ENCODE measurements at regions not wholly inside any gene's neighbourhood (a gene's known extent, or its start where the extent isn't known, plus 50 kb on each side); places are given as distances from the start of the nearest gene placed in this dataset.

- DNase-seq: no peak
Measured at GRCh38 chr2:176745543-176746200, 466.9 kb upstream of the HNRNPA3 start.

- no peak for DNase-seq
Measured at GRCh38 chr2:176746411-176746810, 466.2 kb upstream of the HNRNPA3 start.

- DNase-seq: no peak
Measured at GRCh38 chr2:176747506-176747905, 465.1 kb upstream of the HNRNPA3 start.

DNA sequence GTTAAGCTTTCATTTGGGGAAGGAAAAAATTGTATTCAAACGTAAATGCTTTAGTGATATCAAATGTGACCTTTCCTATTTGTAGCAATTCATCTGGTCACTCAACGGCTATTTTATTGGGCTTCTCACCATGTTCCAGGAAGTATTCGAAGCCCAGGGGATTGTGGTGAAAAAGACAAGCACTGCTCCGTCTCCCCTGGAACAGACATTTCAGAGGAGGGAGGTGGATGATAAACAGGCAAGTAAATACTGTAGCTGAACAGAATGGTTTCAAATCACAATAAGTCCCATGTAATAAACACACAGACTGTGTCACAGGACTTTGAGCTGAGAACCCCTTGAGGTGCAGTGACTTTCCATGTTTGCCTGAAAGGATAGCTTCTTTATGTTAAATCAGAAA is 464.7 kb upstream of the HNRNPA3 start:
- DNase-seq: no peak

DNA sequence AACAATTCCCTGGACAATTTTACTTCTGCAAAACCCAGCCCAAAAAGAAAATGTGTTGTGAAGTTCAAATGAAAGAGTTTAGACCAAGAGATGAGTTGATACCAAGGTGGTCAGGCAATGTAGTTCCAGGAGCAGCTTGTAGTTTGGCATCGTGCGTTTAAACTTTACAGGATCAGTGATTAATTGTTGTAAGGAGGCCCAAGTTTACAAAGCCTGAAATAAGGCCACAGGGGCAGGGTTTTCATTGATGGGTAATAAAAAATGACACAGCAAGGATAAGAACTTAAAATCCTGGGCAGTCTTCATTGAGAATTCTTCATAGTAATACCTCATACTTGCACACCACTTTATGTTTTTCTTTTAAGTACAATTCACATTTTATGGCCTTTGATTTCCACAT is 463.9 kb upstream of the HNRNPA3 start:
- DNase-seq: no peak

DNA sequence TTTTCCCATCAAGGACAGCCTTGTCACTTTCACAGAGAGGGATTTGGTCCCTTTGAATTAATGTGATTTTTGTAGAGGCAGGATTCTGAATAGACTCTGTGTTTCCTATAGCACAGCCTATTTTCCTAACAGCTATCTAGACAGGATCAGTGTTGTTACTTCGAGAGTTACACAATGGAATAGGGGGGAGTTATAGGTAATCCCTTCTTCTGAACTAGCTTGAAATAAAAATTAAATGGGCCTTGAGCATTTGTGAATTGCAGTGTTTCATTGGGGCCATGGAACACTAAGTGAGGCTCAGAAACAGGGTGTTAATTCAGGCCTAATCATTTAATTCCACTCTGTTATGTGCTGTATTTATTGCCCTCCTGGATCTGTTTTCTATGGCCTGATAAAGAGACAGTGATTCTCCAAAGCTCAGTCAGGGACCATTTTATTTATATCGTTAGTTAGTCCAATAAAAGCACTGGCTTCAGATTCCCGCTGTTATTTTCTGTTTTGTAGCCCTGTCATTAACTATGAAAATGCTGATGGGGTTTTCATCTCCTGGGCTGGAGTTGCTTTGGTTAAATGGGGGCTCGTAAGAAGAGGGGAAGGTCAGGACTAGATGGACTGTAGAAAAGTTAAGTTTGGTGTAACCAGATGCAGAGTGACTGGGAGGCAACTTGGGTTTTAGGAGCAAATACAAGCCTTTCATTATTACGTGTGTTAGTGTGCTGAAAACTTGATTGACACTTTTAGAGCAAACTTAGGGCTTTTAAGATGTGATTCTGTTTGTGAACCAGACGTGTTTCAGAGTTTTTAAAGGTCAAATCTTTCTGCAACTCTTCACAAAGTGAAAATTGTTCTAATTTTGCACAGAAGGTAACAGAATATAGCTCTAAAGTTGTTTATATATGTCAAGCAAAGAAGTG is 461.0 kb upstream of the HNRNPA3 start:
- DNase-seq: no peak

DNA sequence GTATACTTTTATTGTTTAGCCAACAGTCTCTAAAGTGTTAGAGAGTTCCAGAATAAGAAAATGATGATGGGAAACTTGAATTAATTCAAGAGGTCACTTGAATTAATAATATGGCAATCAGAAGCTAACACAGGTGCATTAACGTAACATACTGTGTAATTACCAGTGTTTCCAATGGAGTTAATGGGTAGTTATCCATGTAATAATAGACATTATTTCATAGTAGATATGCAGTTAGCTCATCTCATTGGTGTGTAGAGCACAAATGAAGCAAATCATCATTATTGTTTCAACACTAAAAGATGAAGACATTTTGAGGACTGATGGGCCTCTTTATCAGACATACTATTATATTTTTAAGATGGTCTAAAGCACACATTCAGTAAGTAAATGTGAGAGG is 460.3 kb upstream of the HNRNPA3 start:
- no peak for DNase-seq

DNA sequence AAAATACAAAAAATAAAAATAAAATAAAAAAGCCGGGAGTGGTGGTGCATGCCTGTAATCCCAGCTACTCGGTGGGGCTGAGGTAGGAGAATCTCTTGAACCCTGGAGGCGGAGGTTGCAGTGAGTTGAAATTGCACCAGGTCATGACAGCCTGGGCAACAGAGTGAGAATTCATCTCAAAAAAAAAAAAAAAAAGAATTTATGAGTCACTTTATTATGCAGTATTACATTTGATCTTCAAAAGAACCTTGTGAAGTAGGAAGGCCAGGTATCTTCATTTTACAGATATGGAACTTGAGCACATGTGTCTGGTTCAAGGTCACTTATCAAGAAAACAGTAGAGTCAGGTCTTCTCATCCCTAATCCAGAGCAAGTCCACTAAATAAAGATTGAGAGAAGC is 459.4 kb upstream of the HNRNPA3 start:
- no peak for DNase-seq

GRCh38 chr2:176753752-176754474 is 458.7 kb upstream of the HNRNPA3 start:
- DNase-seq: no peak

GRCh38 chr2:176755537-176756135 is 457.0 kb upstream of the HNRNPA3 start:
- DNase-seq: no peak

GRCh38 chr2:176758426-176758825 is 454.2 kb upstream of the HNRNPA3 start:
- DNase-seq: no peak

DNA sequence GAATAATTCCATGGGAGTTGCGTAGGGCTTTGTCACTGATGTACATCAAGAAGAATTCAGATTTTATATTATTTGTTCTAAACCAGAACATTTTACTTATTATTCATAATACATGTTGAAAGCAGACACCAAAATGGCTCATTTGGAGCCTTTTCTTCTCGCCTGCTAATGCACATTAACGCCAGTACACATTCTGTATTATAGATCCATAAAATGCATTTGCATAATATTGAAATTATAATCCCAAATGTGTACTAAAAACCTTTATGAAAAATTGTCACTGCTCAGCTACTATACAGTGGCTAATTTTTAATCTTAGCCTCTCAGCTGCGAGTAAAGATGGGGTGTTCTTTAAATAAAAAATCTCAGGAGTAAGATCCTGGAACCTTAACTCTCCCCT is 452.2 kb upstream of the HNRNPA3 start:
- no peak for DNase-seq

GRCh38 chr2:176763130-176763529 is 449.5 kb upstream of the HNRNPA3 start:
- no peak for DNase-seq

- no peak for DNase-seq
Measured at GRCh38 chr2:176763851-176764404, 448.7 kb upstream of the HNRNPA3 start.

DNA sequence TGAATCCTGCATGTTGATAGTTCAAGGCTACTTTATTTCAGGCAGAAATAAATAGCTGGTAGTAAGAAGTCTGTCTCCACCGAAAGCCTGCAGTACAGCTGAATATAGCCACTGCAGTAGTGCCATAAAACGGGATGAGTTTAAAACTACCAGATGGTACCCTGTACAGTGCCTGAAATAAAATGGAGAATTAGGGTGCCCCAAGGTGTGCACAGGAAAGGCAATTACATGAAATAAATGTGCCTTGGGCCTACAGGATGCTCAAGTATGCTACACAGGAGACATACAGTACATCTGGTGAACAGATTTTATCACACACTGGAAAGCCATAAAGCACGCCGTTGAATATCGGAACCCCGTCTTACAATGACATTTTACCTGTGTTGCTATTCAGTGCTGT is 447.7 kb upstream of the HNRNPA3 start:
- no peak for DNase-seq

DNA sequence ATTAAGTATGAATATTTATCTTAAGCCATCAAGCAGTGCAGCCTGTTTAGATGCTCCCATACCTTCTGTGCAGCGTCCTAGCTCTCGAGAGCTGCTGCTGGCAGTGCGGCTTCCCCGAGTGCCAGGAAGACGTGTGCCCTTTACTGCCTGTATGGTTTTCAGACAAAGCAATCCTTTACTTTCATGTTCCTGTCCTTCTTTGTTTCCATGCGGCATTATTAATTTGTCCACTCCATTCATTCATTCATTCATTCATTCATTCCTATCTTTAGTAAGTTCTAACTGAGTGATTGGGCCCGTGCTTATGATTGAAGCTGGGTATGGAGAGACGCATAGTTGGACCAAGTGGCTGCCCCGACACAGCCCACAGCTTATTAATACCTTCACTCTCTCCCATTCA is 446.6 kb upstream of the HNRNPA3 start:
- no peak for DNase-seq

DNA sequence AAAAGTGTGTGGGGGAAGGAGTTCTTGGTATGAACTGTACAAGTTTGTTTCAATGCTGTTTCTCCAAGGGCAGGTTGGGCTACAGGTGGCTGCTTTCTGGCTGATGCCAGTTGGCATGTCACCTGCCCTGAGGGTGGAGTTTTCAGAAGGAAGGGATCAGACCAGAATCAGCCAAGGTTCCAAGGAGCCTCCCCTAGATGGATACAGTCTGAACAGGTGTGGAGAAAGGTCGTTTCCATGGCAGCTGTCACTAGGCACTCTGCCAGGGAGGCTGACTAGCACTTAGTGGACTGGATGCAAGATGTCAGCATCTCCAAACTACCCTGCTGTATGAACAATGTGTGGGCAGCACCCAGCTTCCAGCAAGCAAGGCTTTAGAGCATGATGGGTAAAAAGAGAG is 444.4 kb upstream of the HNRNPA3 start:
- DNase-seq: no peak

DNA sequence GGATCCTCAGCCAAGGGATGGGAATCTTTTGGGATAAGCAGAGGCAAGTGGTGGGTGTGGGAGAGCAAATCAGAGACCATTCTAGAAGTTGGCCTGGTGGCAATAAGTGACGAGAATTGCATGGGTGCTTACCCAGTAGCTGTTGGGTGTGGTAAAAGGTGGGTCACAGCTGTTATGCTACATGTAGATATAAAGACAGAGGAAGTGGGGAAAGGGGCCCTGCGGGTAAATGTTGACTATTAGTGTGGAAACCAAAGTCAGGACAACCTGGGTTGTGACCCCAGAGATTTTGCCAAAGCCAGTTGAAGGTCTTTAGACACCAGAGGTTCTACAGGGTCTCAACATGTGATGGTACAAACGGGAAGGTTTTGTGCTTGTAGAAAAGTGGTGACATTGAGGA is 443.6 kb upstream of the HNRNPA3 start:
- DNase-seq: no peak

- no peak for DNase-seq
Measured at GRCh38 chr2:176769499-176770370, 442.9 kb upstream of the HNRNPA3 start.

- DNase-seq: no peak
Measured at GRCh38 chr2:176772816-176773215, 439.8 kb upstream of the HNRNPA3 start.

DNA sequence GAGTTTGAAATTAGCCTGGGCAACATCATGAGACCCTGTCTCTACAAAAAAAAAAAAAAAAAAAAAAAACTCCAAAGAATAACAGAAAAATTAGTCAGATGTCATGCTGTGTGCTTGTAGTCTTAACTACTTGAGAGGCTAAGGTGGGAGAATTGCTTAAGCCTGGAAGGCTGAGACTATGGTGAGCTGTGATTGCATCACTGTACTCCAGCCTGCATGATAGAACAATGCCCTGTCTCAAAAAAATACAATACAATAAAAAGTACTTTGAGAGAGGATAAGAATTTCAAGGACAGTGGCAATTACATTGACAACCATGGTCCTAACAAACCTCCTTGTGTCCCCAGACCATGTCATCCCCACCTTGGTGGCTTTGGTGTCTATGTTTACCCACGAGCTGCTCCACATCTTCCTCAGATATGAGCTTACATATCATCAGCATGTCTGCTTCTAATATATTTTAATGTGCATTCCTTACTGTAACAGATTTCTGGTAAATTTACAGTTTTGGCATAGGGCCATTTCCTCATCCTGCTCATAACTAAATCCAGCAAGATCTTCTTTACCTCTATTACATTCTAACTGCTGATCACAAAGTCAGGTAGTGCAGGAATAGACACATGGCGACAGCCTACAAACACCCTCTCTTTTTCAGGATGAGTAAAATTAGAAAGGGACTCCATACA is 437.7 kb upstream of the HNRNPA3 start:
- no peak for DNase-seq

Data from activated CD4-positive, alpha-beta T cell treated with anti-CD3 and anti-CD28 coated beads for 4 hours (primary cell).